WI38 (cell line): ENCODE measurements at regions not wholly inside any gene's neighbourhood (a gene's known extent, or its start where the extent isn't known, plus 50 kb on each side); places are given as distances from the start of the nearest gene placed in this dataset.
"Not testable (repeated sequence)": the region's sequence is repeated elsewhere in the genome, so short reads cannot be mapped to it uniquely, and the experiment has no call there.

ENCODE experiments used
- H3K4me3 ChIP-seq: 2 replicates; pipeline ENCODE4 v1.5.1; 2011; ENCODE audit warnings: low read depth, mild to moderate bottlenecking, control low read depth, low read length
- TF ChIP-seq, protein P1 (sequence below): IDR thresholded peaks from 2 replicates; pipeline ENCODE4 v1.5.1; 2012; ENCODE audit warnings: low read depth, mild to moderate bottlenecking, control low read depth, low read length

DNA sequence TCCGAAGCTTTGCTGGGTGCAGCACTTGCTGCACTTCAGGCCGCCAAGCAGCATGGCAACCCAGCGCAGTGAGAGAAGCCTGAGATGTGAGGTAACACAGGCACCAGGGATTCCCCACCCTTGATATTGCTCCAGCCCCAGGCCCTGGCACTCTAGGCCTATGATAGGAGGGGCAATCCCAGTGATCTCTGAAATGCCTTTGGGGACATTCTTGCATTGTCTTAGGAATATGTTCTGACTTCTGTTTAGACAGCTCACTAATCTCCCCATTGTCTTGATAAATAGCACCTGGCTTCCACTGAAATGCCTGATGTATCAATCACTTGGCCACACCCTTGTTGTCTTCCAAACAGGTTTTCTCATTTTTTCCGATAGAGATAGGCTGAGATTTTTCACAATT is 102.8 kb downstream of the SOX14 start:
- TF ChIP-seq, protein P1, sequence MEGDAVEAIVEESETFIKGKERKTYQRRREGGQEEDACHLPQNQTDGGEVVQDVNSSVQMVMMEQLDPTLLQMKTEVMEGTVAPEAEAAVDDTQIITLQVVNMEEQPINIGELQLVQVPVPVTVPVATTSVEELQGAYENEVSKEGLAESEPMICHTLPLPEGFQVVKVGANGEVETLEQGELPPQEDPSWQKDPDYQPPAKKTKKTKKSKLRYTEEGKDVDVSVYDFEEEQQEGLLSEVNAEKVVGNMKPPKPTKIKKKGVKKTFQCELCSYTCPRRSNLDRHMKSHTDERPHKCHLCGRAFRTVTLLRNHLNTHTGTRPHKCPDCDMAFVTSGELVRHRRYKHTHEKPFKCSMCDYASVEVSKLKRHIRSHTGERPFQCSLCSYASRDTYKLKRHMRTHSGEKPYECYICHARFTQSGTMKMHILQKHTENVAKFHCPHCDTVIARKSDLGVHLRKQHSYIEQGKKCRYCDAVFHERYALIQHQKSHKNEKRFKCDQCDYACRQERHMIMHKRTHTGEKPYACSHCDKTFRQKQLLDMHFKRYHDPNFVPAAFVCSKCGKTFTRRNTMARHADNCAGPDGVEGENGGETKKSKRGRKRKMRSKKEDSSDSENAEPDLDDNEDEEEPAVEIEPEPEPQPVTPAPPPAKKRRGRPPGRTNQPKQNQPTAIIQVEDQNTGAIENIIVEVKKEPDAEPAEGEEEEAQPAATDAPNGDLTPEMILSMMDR = no peak
- H3K4me3 ChIP-seq = no peak overlapping the region

DNA sequence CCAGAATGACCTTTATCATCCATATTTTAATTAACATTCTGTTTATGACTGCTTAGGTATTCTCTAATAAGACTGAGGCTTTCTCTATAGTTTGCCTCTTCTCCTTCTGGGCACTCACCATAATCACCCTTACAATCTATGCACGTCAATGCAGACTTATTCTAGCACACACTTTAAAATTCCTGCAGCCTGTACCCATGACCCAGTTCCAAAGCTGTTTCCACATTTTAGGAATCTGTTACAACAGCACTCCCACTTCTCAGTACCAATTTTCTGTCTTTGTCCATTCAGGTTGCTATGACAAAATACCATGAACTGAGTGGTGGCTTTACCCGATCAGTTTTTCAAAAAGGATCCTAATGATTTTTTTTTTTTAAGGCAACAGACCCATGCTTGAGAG is 103.5 kb downstream of the SOX14 start:
- no peak overlapping the region for H3K4me3 ChIP-seq
- TF ChIP-seq, protein P1 = no peak

DNA sequence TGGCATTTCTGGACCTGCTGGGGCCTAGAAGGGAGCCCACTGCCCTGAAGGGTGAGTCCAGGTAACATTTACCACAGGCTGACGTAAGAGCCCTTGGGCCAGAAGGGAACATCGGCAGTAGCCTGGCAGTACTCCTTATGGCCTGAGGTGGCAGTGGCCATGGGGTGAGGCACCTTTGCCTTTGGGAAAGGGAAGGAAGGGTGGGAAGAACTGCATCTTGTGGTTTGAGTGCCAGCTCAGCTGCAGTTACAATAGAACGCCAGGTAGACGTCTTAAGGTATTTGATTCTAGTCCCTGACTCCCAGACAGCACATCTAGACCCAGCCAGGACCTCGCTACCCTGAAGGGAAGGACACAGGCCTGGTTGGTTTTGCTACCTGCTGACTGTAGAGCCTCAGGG is 104.9 kb downstream of the SOX14 start:
- H3K4me3 ChIP-seq = no peak overlapping the region
- TF ChIP-seq, protein P1 = no peak

DNA sequence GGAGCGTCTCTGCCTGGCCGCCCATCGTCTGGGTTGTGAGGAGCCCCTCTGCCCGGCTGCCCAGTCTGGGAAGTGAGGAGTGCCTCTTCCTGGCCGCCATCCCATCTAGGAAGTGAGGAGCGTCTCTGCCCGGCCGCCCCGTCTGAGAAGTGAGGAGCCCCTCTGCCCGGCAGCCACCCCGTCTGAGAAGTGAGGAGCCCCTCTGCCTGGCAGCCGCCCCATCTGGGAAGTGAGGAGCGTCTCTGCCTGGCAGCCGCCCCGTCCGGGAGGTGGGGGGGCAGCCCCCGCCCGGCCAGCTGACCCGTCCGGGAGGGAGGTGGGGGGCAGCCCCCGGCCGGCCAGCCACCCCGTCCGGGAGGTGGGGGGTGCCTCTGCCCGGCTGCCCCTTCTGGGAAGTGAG is 108.5 kb downstream of the SOX14 start:
- H3K4me3 ChIP-seq = not testable (repeated sequence)

GRCh38 chr3:137896842-137897241 is 113.1 kb upstream of the CLDN18 start:
- not testable (repeated sequence) for H3K4me3 ChIP-seq

DNA sequence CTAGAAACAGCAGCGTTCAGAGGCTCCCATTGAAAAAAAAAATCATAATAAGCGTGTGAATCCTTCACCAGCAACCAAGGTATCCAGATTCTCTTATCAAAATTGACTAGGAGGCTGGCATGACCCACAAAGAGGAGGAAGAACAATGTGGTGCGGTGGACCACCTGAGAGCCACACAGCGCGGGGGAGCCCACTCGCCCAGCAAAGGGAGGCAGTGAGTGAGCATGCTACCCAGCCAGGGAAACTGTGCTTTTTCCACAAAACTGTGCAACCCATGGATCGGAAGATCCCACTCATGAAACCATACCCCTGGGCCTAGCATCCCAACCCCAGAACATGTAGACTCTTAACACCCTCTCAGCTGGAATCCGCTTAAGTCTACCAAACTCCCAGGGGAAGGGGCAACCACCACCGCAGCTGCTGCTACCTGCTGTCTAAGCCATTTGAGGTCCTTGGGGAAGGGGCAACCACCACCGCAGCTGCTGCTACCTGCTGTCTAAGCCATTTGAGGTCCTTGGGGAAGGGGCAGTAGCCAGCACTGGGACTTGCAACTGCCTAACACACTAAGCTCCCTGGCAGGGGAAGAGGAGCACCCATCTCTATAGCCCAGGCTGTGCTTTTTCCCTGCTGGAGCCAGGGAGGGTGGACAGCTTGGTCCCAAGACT is 102.8 kb upstream of the CLDN18 start:
- TF ChIP-seq, protein P1 = no peak
- H3K4me3 ChIP-seq = no peak overlapping the region

DNA sequence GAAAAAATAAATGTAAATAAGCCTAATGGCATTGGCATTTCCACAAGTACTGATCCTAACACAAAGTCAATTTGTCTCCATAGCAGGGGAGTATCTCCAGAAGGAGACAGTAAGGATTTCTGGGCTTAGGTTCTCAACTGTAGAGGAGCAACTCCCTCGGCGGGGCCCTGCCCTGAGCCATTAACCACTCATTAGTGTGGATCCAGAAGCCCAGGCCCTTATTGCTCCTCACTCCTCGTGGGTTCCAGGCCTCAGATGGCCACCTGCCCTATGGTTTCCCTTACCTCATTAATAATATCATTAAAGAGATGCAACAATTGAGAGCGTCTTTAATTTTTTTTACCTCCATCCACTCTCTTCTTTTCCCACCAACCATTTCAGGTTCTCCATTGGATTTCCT is 85.3 kb upstream of the CLDN18 start:
- TF ChIP-seq, protein P1 = no peak
- no peak overlapping the region for H3K4me3 ChIP-seq

DNA sequence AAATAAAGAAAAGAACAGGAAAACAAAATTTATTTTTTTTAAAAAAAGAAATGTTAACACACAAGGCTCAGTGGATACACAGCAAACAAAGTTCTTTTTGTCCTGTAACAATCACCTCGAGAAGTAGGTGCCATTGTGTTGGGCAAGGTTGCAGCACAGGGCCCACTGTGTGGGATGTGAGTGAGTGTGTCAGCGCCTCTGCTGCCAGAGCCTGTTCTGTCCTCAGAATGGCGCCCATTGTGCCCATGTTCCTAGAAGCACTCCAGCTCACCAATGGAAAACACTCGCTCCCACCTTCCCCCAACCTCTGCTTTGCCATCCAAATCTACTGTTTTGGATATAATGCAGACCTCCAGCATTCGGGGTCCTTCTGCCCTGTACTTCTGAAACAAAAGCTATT is 84.9 kb upstream of the CLDN18 start:
- TF ChIP-seq, protein P1 = no peak
- H3K4me3 ChIP-seq = no peak overlapping the region
